ENCODE measurements at regions not wholly inside any gene's neighbourhood (a gene's known extent, or its start where the extent isn't known, plus 50 kb on each side); places are given as distances from the start of the nearest gene placed in this dataset.

DNA sequence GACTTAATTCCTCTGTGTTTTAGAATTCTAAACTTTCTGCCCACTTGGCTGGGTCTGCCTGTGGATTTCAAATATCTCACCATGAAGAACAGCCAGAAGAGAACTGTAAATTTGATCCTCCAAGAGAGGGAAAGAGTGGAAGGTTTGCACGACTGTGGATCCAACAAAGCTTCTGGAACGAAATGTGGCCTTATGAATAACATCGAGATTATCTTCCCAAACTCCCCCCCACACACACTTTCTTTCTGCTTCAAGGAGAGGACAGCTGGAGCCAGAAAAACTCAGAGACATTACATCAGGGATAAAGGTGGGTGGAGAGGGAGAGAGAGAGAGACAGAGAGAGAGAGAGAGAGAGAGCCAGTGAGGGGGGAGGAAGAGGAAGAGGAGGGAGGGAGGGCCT, 570.1 kb upstream of the MGMT start:
- H3K27ac ChIP-seq, result no peak overlapping the region

DNA sequence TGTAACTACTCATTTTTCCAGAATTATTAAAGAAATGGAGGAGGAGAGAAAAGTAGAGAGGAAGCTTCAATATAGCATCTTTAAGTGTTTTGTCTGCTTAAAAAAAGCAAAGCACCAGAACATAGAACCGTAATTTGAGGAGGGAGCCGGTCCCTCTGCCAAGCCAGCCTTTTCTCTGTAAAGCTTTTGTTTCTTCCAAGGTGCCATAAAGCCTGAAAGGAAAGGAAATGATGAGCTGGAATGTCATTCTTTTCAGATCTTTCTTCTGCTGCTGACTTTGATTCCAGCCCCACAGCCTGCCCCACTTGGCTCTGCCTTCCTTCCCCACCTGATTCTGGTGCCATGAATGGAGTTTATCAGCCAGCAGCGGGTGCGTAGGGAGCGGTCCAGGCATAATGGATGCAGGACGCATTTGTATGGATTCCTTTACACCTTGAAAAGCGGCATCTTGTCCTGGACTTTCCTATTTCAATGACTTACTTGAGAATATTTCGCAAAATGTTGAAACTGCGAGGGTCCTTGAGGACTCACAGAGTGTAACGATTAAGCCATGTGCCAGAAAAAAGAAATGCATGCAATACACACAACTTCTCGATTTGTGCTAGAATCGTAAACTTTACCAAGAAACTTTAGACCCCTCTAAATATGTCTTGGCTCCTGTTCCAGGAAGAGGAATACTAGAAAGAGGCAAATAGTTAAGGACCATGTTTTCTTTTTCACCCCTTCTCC, 569.5 kb upstream of the MGMT start:
- no peaks in the 10 kb centered on the region for H3K4me1 ChIP-seq
- no peak overlapping the region for H3K4me3 ChIP-seq (ENCODE audit: low read depth, low read length)
- H3K79me2 ChIP-seq, result no peaks in the 10 kb centered on the region
- no peak overlapping the region for H3K9ac ChIP-seq
- TF ChIP-seq CTCF (IDR thresholded peaks at IDR 0.05), result no peak
- no peaks in the 10 kb centered on the region for H3K27me3 ChIP-seq (ENCODE audit: control insufficient read depth, insufficient read depth, low read length)
- H3K9me3 ChIP-seq (ENCODE audit: control insufficient read depth, low read length), result no peaks in the 10 kb centered on the region
- no peak overlapping the region for H3K27ac ChIP-seq
- H3K36me3 ChIP-seq (ENCODE audit: control insufficient read depth, insufficient read depth, low read length), result no peaks in the 10 kb centered on the region
- no peak overlapping the region for H3K4me2 ChIP-seq (ENCODE audit: low read length)
- no peak overlapping the region for H2AFZ ChIP-seq

More for the DNA sequence above, 570.1 kb upstream of the MGMT start:
- Histone ChIP-seq H3K79me2 (no peaks in the 10 kb centered on the region), H3K4me1 (no peaks in the 10 kb centered on the region), H3K27me3 (ENCODE audit: control insufficient read depth, insufficient read depth, low read length) (no peaks in the 10 kb centered on the region), H2AFZ (no peak overlapping the region), H3K36me3 (ENCODE audit: control insufficient read depth, insufficient read depth, low read length) (no peaks in the 10 kb centered on the region), H3K4me3 (ENCODE audit: low read depth, low read length) (no peak overlapping the region), H3K4me2 (ENCODE audit: low read length) (no peak overlapping the region), H3K9ac (no peak overlapping the region), H3K9me3 (ENCODE audit: control insufficient read depth, low read length) (no peaks in the 10 kb centered on the region)
- no peak for TF ChIP-seq CTCF (IDR thresholded peaks at IDR 0.05)

- no peak for TF ChIP-seq CTCF (IDR thresholded peaks at IDR 0.05)
- H3K4me1 ChIP-seq, result no peaks in the 10 kb centered on the region
- H3K36me3 ChIP-seq (ENCODE audit: control insufficient read depth, insufficient read depth, low read length), result no peaks in the 10 kb centered on the region
- no peak overlapping the region for H3K9ac ChIP-seq
- no peaks in the 10 kb centered on the region for H3K9me3 ChIP-seq (ENCODE audit: control insufficient read depth, low read length)
- no peak overlapping the region for H2AFZ ChIP-seq
- H3K4me2 ChIP-seq (ENCODE audit: low read length), result no peak overlapping the region
- H3K4me3 ChIP-seq (ENCODE audit: low read depth, low read length), result no peak overlapping the region
- no peaks in the 10 kb centered on the region for H3K79me2 ChIP-seq
- no peaks in the 10 kb centered on the region for H3K27me3 ChIP-seq (ENCODE audit: control insufficient read depth, insufficient read depth, low read length)
- no peak overlapping the region for H3K27ac ChIP-seq
Observed at GRCh38 chr10:128898133-128898915, 568.7 kb upstream of the MGMT start.

DNA sequence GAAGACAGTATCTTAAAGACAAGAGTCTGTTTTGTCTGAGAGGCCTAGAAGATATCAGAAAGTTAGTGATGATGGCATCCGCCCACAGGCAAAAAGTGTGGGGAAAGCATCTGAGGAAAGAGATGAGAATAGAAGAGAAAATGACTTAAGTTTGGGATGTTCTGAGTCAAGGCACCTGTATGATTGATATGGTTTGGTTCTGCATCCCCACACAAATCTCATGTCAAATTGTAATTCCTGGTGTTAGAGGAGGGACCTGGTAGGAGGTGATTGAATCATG, 568.2 kb upstream of the MGMT start:
- Histone ChIP-seq H3K9ac (no peak overlapping the region), H3K9me3 (ENCODE audit: control insufficient read depth, low read length) (no peaks in the 10 kb centered on the region), H3K4me1 (no peaks in the 10 kb centered on the region), H3K79me2 (no peaks in the 10 kb centered on the region), H3K27me3 (ENCODE audit: control insufficient read depth, insufficient read depth, low read length) (no peaks in the 10 kb centered on the region), H3K27ac (no peak overlapping the region), H3K4me2 (ENCODE audit: low read length) (no peak overlapping the region), H3K36me3 (ENCODE audit: control insufficient read depth, insufficient read depth, low read length) (no peaks in the 10 kb centered on the region), H2AFZ (no peak overlapping the region), H3K4me3 (ENCODE audit: low read depth, low read length) (no peak overlapping the region)
- TF ChIP-seq CTCF (IDR thresholded peaks at IDR 0.05), result no peak

DNA sequence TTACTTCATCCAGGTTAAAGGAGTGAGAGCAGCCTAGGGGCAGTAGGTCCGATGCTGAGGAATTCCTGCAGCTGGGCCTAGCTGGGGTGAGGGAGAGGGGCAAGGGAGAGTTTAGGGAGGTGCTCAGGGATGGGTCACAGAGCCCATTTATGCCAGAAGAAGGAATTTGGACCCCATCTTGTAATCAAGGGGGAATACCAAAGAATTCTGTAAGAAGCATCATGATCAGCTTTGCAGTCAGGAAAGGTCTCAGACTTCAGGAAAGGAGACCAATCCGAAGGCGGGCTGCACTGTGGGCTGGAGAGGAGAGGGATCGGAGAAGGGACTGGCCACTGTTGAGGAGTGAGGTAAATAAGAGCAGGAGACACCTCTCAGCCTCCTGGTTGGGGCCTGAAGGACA, 566.6 kb upstream of the MGMT start:
- no peak overlapping the region for H3K27ac ChIP-seq
- TF ChIP-seq CTCF (IDR thresholded peaks at IDR 0.05), result no peak
- no peaks in the 10 kb centered on the region for H3K36me3 ChIP-seq (ENCODE audit: control insufficient read depth, insufficient read depth, low read length)
- H3K4me1 ChIP-seq, result no peaks in the 10 kb centered on the region
- no peak overlapping the region for H2AFZ ChIP-seq
- no peak overlapping the region for H3K4me3 ChIP-seq (ENCODE audit: low read depth, low read length)
- H3K9me3 ChIP-seq (ENCODE audit: control insufficient read depth, low read length), result no peaks in the 10 kb centered on the region
- H3K9ac ChIP-seq, result no peak overlapping the region
- H3K79me2 ChIP-seq, result no peaks in the 10 kb centered on the region
- no peak overlapping the region for H3K4me2 ChIP-seq (ENCODE audit: low read length)
- no peaks in the 10 kb centered on the region for H3K27me3 ChIP-seq (ENCODE audit: control insufficient read depth, insufficient read depth, low read length)

All from parathyroid adenoma (tissue), 2 donors.